OCI-LY1 (cell line): ENCODE measurements at regions not wholly inside any gene's neighbourhood (a gene's known extent, or its start where the extent isn't known, plus 50 kb on each side); places are given as distances from the start of the nearest gene placed in this dataset.

Experiments
- H2AFZ ChIP-seq: fragments of 200-600 bp; sonication (generic), shearing (Covaris generic); 2 replicates; pipeline ENCODE4 v1.6.0; 2014; ENCODE audit warnings: antibody characterized with exemption, mild to moderate bottlenecking, low read length
- H3F3A ChIP-seq: fragments of 200-600 bp; sonication (generic), shearing (Covaris generic); 2 replicates; pipeline ENCODE4 v1.6.0; 2014; ENCODE audit warnings: mild to moderate bottlenecking, antibody characterized with exemption, low read length, moderate library complexity; ENCODE audit not compliant: insufficient read depth
- H3K27ac ChIP-seq: fragments of 200-600 bp; sonication (generic); 2 replicates; pipeline ENCODE4 v1.5.1; 2014; ENCODE audit warnings: low read length, mixed run types, mild to moderate bottlenecking, low read depth; ENCODE audit not compliant: poor library complexity, severe bottlenecking
- H3K27me3 ChIP-seq: fragments of 200-600 bp; sonication (generic); 2 replicates; pipeline ENCODE4 v1.6.0; 2014; ENCODE audit warnings: antibody characterized with exemption, mild to moderate bottlenecking, low read length, moderate library complexity; ENCODE audit not compliant: insufficient read depth
- H3K36me3 ChIP-seq: fragments of 200-600 bp; sonication (generic); 2 replicates; pipeline ENCODE4 v1.6.1; 2014; ENCODE audit warnings: mild to moderate bottlenecking, antibody characterized with exemption, low read length, moderate library complexity, mixed read lengths; ENCODE audit not compliant: insufficient read depth
- H3K4me1 ChIP-seq: fragments of 200-600 bp; sonication (generic); 2 replicates; pipeline ENCODE4 v1.5.1; 2014; ENCODE audit warnings: mild to moderate bottlenecking, low read length, moderate library complexity; ENCODE audit not compliant: insufficient read depth, severe bottlenecking
- H3K4me2 ChIP-seq: fragments of 200-600 bp; sonication (generic), shearing (Covaris generic); 2 replicates; pipeline ENCODE4 v1.6.1; 2014; ENCODE audit warnings: low read length
- H3K4me3 ChIP-seq: fragments of 200-600 bp; sonication (generic); 2 replicates; pipeline ENCODE4 v1.5.1; 2014; ENCODE audit warnings: low read length, low read depth, mild to moderate bottlenecking, mixed read lengths; ENCODE audit not compliant: poor library complexity, severe bottlenecking
- H3K79me2 ChIP-seq: fragments of 200-600 bp; shearing (Covaris generic); 2 replicates; pipeline ENCODE4 v1.6.1; 2016; ENCODE audit warnings: mixed run types, low read length, mixed read lengths; ENCODE audit not compliant: insufficient read depth
- H3K9ac ChIP-seq: fragments of 200-600 bp; sonication (generic), shearing (Covaris generic); 2 replicates; pipeline ENCODE4 v1.6.1; 2014; ENCODE audit warnings: mild to moderate bottlenecking, low read length, mixed read lengths
- H3K9me2 ChIP-seq: fragments of 200-600 bp; sonication (generic), shearing (Covaris generic); 2 replicates; pipeline ENCODE4 v1.6.1; 2014; ENCODE audit warnings: low read depth, mild to moderate bottlenecking, low read length, mixed read lengths
- H3K9me3 ChIP-seq: fragments of 200-600 bp; shearing (Covaris generic); 2 replicates; pipeline ENCODE4 v1.6.1; 2014; ENCODE audit warnings: low read length, mixed read lengths
- H4K20me1 ChIP-seq: fragments of 200-600 bp; sonication (generic), shearing (Covaris generic); 2 replicates; pipeline ENCODE4 v1.6.0; 2016; ENCODE audit warnings: mild to moderate bottlenecking, low read length; ENCODE audit not compliant: insufficient read depth
- EZH2 ChIP-seq: fragments of 200-600 bp; sonication (generic), shearing (Covaris generic); IDR thresholded peaks from 2 replicates; pipeline ENCODE4 v1.8.0; 2017; ENCODE audit warnings: borderline replicate concordance, mixed run types, mild to moderate bottlenecking, antibody characterized with exemption, low read length, moderate library complexity, mixed read lengths
- TF ChIP-seq, protein P1 (sequence below): fragments of 200-600 bp; sonication (generic), shearing (Covaris generic); IDR thresholded peaks from 2 replicates; pipeline ENCODE4 v1.5.1; 2017; ENCODE audit warnings: mild to moderate bottlenecking, antibody characterized with exemption, low read length, moderate library complexity, mixed read lengths

DNA sequence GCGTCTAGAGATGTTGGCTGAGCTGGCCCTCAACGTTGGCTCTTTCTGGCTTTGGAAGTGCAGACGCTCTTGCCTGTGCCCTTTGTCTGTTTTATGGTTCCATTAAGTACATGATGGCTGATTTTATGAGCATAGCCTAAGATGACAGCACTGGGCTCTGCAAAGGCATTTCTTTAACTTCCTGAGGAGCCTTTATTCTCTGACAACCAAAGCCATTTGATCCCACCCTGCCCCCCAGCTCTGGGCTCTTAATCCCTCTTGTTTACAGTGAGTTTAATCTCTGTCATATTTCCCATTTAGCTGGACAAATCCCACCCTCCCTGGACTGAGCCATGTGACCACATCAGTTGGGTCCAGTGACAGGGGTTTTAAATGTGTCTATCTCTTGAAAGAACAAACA, 195.9 kb downstream of the ACKR3 start:
- H3K9me2 ChIP-seq, result no peaks in the 10 kb centered on the region
- no peaks in the 10 kb centered on the region for H3F3A ChIP-seq
- H3K27ac ChIP-seq, result no peak overlapping the region

DNA sequence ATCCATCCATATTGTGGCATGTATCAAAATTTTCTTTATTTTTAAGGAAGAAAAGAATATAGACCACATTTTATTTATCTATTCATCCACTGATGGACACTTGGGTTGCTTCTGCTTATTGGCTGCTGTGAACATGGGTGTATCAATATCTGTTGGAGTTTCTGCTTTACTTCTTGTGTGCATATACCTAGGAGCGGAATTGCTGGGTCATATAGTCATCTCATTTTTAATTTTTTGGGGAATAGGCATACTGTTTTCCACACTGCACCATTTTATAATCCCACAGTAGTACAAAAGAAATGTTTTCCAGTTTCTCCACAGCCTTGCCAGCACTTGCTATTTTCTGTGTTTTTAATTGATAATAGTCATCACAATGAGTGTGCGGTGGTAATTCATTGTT, 197.2 kb downstream of the ACKR3 start:
- H3K36me3 ChIP-seq, result no peaks in the 10 kb centered on the region
- H3F3A ChIP-seq, result no peaks in the 10 kb centered on the region
- H2AFZ ChIP-seq, result no peak overlapping the region
- H4K20me1 ChIP-seq, result no peaks in the 10 kb centered on the region
- no peak overlapping the region for H3K27ac ChIP-seq
- TF ChIP-seq, protein P1, sequence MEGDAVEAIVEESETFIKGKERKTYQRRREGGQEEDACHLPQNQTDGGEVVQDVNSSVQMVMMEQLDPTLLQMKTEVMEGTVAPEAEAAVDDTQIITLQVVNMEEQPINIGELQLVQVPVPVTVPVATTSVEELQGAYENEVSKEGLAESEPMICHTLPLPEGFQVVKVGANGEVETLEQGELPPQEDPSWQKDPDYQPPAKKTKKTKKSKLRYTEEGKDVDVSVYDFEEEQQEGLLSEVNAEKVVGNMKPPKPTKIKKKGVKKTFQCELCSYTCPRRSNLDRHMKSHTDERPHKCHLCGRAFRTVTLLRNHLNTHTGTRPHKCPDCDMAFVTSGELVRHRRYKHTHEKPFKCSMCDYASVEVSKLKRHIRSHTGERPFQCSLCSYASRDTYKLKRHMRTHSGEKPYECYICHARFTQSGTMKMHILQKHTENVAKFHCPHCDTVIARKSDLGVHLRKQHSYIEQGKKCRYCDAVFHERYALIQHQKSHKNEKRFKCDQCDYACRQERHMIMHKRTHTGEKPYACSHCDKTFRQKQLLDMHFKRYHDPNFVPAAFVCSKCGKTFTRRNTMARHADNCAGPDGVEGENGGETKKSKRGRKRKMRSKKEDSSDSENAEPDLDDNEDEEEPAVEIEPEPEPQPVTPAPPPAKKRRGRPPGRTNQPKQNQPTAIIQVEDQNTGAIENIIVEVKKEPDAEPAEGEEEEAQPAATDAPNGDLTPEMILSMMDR, result no peak
- TF ChIP-seq EZH2, result no peak
- no peak overlapping the region for H3K4me3 ChIP-seq
- no peak overlapping the region for H3K9ac ChIP-seq
- H3K79me2 ChIP-seq, result no peaks in the 10 kb centered on the region
- H3K4me1 ChIP-seq, result no peaks in the 10 kb centered on the region
- H3K9me3 ChIP-seq, result no peaks in the 10 kb centered on the region
- no peaks in the 10 kb centered on the region for H3K9me2 ChIP-seq
- no peaks in the 10 kb centered on the region for H3K27me3 ChIP-seq
- H3K4me2 ChIP-seq, result no peak overlapping the region

More for the DNA sequence above, 195.9 kb downstream of the ACKR3 start:
- Histone ChIP-seq H2AFZ (no peak overlapping the region), H3K9me3 (no peaks in the 10 kb centered on the region), H3K4me3 (no peak overlapping the region), H3K27me3 (no peaks in the 10 kb centered on the region), H3K79me2 (no peaks in the 10 kb centered on the region), H3K36me3 (no peaks in the 10 kb centered on the region), H3K4me2 (no peak overlapping the region), H4K20me1 (no peaks in the 10 kb centered on the region), H3K9ac (no peak overlapping the region), H3K4me1 (no peaks in the 10 kb centered on the region)
- no peak for TF ChIP-seq EZH2
- TF ChIP-seq, protein P1, result no peak

DNA sequence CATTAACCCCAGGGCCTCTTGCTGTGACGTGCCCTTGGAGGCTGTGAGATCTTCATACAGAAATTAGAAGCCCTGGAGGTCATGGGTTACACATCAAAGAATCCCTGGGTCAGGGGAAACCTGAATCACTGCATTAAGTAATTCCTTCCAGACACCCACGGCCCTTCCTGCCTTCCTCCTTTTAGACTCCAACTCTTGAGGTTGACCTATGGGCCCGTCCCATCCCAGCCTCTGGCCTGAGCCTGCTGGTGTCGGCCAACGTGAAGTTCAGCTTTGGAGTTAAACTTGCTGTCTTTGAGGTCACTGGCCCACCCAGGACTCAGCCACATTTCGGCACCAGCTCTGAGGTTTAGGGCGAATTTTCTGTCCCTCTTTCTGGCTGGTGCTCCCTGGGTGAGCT, 198.3 kb downstream of the ACKR3 start:
- Histone ChIP-seq H3K9me2 (no peaks in the 10 kb centered on the region), H3K9ac (no peak overlapping the region), H3F3A (no peaks in the 10 kb centered on the region), H3K4me1 (no peaks in the 10 kb centered on the region), H3K4me2 (no peak overlapping the region), H3K79me2 (no peaks in the 10 kb centered on the region), H3K27me3 (0 out of 2 replicates have a peak, but pooled peaks cover 3% of the 10 kb centered on the region), H3K4me3 (no peak overlapping the region), H4K20me1 (no peaks in the 10 kb centered on the region), H3K27ac (no peak overlapping the region), H2AFZ (no peak overlapping the region), H3K36me3 (no peaks in the 10 kb centered on the region), H3K9me3 (no peaks in the 10 kb centered on the region)
- TF ChIP-seq, protein P1, result no peak
- no peak for TF ChIP-seq EZH2
